Omental fat pad (tissue), 3 donors: ENCODE measurements at regions not wholly inside any gene's neighbourhood (a gene's known extent, or its start where the extent isn't known, plus 50 kb on each side); places are given as distances from the start of the nearest gene placed in this dataset.

Source experiments
- ATAC-seq: fragments of 150-250 bp; one replicate; pipeline ENCODE4 v1.9.1; 2016; ENCODE audit warnings: mild to moderate bottlenecking, moderate library complexity; ENCODE audit not compliant: low FRiP score
- DNase-seq: peaks from one replicate; pipeline ENCODE4 v3.0.0-alpha.2; 2019; ENCODE audit warnings: low spot score
- CTCF ChIP-seq, 3 donors: fragments of 450-650 bp; IDR thresholded peaks; one replicate each; pipeline ENCODE4 v1.5.1; 2016 to 2017; ENCODE audit warnings: antibody characterized with exemption in 3 of 3, mild to moderate bottlenecking in 3 of 3, moderate library complexity in 2 of 3

GRCh38 chr7:22945584-22945983, 68.3 kb downstream of the HYCC1 start:
- DNase-seq, result no peak
- no peak for ATAC-seq
- no peak for TF ChIP-seq CTCF (IDR thresholded peaks at IDR 0.05)

GRCh38 chr7:22944510-22944909, 69.4 kb downstream of the HYCC1 start:
- ATAC-seq (peak; percentile 70), DNase-seq (no peak)
- no peak for TF ChIP-seq CTCF (IDR thresholded peaks at IDR 0.05)

DNA sequence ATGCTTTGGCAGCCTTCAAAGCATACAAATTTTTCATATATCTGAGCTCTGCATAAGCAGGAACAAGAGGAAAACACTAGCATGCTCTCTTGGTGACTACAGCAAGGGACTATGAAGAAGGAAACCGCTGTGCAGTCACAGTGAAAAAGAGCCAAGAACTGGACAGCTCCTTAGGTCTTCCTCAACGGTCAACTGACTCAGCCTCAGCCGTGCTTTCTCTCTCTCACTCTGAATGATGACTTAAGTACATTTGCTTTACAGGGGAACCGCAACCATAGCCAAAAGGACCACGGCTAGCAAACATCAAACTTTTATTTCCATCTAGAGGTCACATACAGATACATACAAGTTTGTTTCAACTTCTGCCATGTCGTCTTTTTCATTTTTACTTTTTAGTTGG, 69.9 kb downstream of the HYCC1 start:
- DNase-seq, result no peak

DNA sequence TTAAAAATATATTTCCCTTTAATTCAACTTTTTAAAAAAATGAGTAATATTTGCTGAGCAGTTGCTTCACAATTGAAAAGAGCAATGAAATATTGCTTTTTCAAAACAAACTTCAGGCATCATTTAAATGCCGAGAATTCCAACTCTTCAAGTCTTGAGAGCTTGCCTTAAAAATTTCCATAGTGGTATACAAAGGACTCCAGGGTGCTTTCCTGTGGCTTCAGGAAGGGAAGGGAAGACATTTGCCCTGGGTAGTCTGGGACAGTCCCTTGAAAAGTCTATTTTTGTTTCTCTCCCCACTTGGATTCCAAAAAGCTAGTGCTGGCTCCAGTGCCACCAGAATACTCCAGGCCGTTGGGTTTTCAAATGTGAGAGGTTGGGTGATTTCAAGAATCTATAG, 71.7 kb downstream of the HYCC1 start:
- DNase-seq (no peak), ATAC-seq (no peak)
- TF ChIP-seq CTCF (IDR thresholded peaks at IDR 0.05), result no peak

More for the DNA sequence above, 69.9 kb downstream of the HYCC1 start:
- TF ChIP-seq CTCF (IDR thresholded peaks at IDR 0.05), result no peak
- peak; percentile 96 for ATAC-seq

GRCh38 chr7:22939842-22940241, 74.1 kb downstream of the HYCC1 start:
- no peak for DNase-seq
- ATAC-seq, result no peak
- no peak for TF ChIP-seq CTCF (IDR thresholded peaks at IDR 0.05)

- no peak for ATAC-seq
- no peak for TF ChIP-seq CTCF (IDR thresholded peaks at IDR 0.05)
- no peak for DNase-seq
Measured at GRCh38 chr7:22937946-22938345, 76.0 kb downstream of the HYCC1 start.

GRCh38 chr7:22936246-22936645, 77.7 kb downstream of the HYCC1 start:
- ATAC-seq, result no peak
- no peak for DNase-seq
- TF ChIP-seq CTCF (IDR thresholded peaks at IDR 0.05), result no peak
